PFSK-1 (cell line): ENCODE measurements at regions not wholly inside any gene's neighbourhood (a gene's known extent, or its start where the extent isn't known, plus 50 kb on each side); places are given as distances from the start of the nearest gene placed in this dataset.

Experiments
- FOXP2 ChIP-seq: optimal IDR thresholded peaks from 2 replicates; pipeline ENCODE3; 2011; ENCODE audit warnings: borderline replicate concordance, control low read depth, inconsistent platforms; ENCODE audit not compliant: insufficient read depth; ENCODE audit errors: extremely low read length, extremely low read depth
- POLR2AphosphoS5 ChIP-seq: IDR thresholded peaks from 2 replicates; pipeline ENCODE4 v1.6.1; 2012; ENCODE audit warnings: low read depth, mild to moderate bottlenecking, control low read depth, low read length, moderate library complexity
- REST ChIP-seq, 2 experiments: IDR thresholded peaks; 2 replicates each; pipeline versions ENCODE4 v1.6.1 to v1.8.0; 2011 to 2012; ENCODE audit warnings: low read depth in 2 of 2, low read length in 2 of 2, control low read depth in 1 of 2, inconsistent platforms in 1 of 2, mild to moderate bottlenecking in 1 of 2, moderate library complexity in 1 of 2; ENCODE audit not compliant: insufficient read depth in 1 of 2
- SIN3A ChIP-seq: IDR thresholded peaks from 2 replicates; pipeline ENCODE4 v1.6.1; 2012; ENCODE audit warnings: mild to moderate bottlenecking, low read length, moderate library complexity, borderline replicate concordance; ENCODE audit not compliant: insufficient read depth
- TAF1 ChIP-seq: IDR thresholded peaks from 2 replicates; pipeline ENCODE4 v1.6.1; 2012; ENCODE audit warnings: low read length, control low read depth, borderline replicate concordance; ENCODE audit not compliant: insufficient read depth

- TF ChIP-seq FOXP2, result no peak
- no peak for TF ChIP-seq TAF1
- TF ChIP-seq SIN3A, result no peak
- no peak for TF ChIP-seq POLR2AphosphoS5
- TF ChIP-seq REST (IDR thresholded peaks at IDR 0.05; ENCODE audit: insufficient read depth in 1 of 2, low read depth in 2 of 2, low read length in 2 of 2), result no peak
These were observed 186.9 kb upstream of the VRK2 start for GRCh38 chr2:57859755-57860154.

GRCh38 chr2:57862153-57862552 lies 184.5 kb upstream of the VRK2 start:
- TF ChIP-seq TAF1 (no peak), FOXP2 (no peak), SIN3A (no peak), POLR2AphosphoS5 (no peak), REST (IDR thresholded peaks at IDR 0.05; ENCODE audit: insufficient read depth in 1 of 2, low read depth in 2 of 2, low read length in 2 of 2) (no peak)

GRCh38 chr2:57862727-57863126 lies 183.9 kb upstream of the VRK2 start:
- TF ChIP-seq FOXP2, result no peak
- no peak for TF ChIP-seq SIN3A
- TF ChIP-seq REST (IDR thresholded peaks at IDR 0.05; ENCODE audit: insufficient read depth in 1 of 2, low read depth in 2 of 2, low read length in 2 of 2), result no peak
- TF ChIP-seq TAF1, result no peak
- TF ChIP-seq POLR2AphosphoS5, result no peak

GRCh38 chr2:57864926-57865325 lies 181.7 kb upstream of the VRK2 start:
- TF ChIP-seq FOXP2 (no peak), SIN3A (no peak), TAF1 (no peak), REST (IDR thresholded peaks at IDR 0.05; ENCODE audit: insufficient read depth in 1 of 2, low read depth in 2 of 2, low read length in 2 of 2) (no peak), POLR2AphosphoS5 (no peak)

- TF ChIP-seq TAF1 (no peak), REST (IDR thresholded peaks at IDR 0.05; ENCODE audit: insufficient read depth in 1 of 2, low read depth in 2 of 2, low read length in 2 of 2) (no peak), FOXP2 (no peak), POLR2AphosphoS5 (no peak)
These were observed 178.9 kb upstream of the VRK2 start for GRCh38 chr2:57867730-57868129.
